Gastroesophageal sphincter (tissue), 4 donors: ENCODE measurements at regions not wholly inside any gene's neighbourhood (a gene's known extent, or its start where the extent isn't known, plus 50 kb on each side); places are given as distances from the start of the nearest gene placed in this dataset.

Experiments used
- ATAC-seq: fragments of 150-250 bp; one replicate; pipeline ENCODE4 v1.9.1; 2016; ENCODE audit warnings: mild to moderate bottlenecking, moderate library complexity
- H3K27ac ChIP-seq, 4 donors: fragments of 200-600 bp; sonication (generic) in 3 of 4; 1 replicate in 3 of 4; 2 replicates in 1 of 4; pipeline ENCODE4 v1.5.1; 2016 to 2019
- H3K27me3 ChIP-seq: fragments of 200-600 bp; sonication (generic); one replicate; pipeline ENCODE4 v1.5.1; 2019
- H3K36me3 ChIP-seq, 2 donors: fragments of 200-600 bp; sonication (generic); one replicate each; pipeline ENCODE4 v1.5.1; 2019; ENCODE audit warnings: control low read depth in 1 of 2
- H3K4me1 ChIP-seq, 3 donors: fragments of 200-600 bp; sonication (generic); 1 replicate in 2 of 3; 2 replicates in 1 of 3; pipeline ENCODE4 v1.5.1; 2016 to 2019; ENCODE audit warnings: control low read depth in 2 of 3
- H3K4me3 ChIP-seq, 2 donors: fragments of 200-600 bp; sonication (generic); one replicate each; pipeline ENCODE4 v1.5.1; 2019; ENCODE audit warnings: mild to moderate bottlenecking in 1 of 2, moderate library complexity in 1 of 2
- H3K9me3 ChIP-seq, 3 donors: fragments of 200-600 bp; sonication (generic); one replicate each; pipeline ENCODE4 v1.5.1; 2017 to 2019; ENCODE audit warnings: control low read depth in 2 of 3
- CTCF ChIP-seq, 4 experiments: fragments of 200-600 bp in 2 of 4; fragments of 450-650 bp in 2 of 4; sonication (generic) in 1 of 4; IDR thresholded peaks; one replicate each; pipeline ENCODE4 v1.5.1; 2017 to 2019; ENCODE audit warnings: antibody characterized with exemption in 4 of 4, mild to moderate bottlenecking in 2 of 4, moderate library complexity in 2 of 4
- EP300 ChIP-seq: sonication (generic); formaldehyde crosslinking; IDR thresholded peaks from one replicate; pipeline ENCODE4 v1.6.1; 2017; ENCODE audit warnings: antibody characterized with exemption, mild to moderate bottlenecking
- POLR2A ChIP-seq, 2 donors: fragments of 450-650 bp; IDR thresholded peaks; one replicate each; pipeline ENCODE4 v1.6.1; 2017; ENCODE audit warnings: antibody characterized with exemption in 2 of 2, mild to moderate bottlenecking in 2 of 2, moderate library complexity in 1 of 2
- POLR2AphosphoS5 ChIP-seq: sonication (generic); formaldehyde crosslinking; IDR thresholded peaks from one replicate; pipeline ENCODE4 v1.6.1; 2017; ENCODE audit warnings: antibody characterized with exemption
- WGBS, 2 donors: methylation state at CpG; one replicate each; pipeline ENCODE4 v1.1.5; 2018; ENCODE audit warnings: low coverage in 1 of 2; 5-methylcytosine and 5-hydroxymethylcytosine counted together

DNA sequence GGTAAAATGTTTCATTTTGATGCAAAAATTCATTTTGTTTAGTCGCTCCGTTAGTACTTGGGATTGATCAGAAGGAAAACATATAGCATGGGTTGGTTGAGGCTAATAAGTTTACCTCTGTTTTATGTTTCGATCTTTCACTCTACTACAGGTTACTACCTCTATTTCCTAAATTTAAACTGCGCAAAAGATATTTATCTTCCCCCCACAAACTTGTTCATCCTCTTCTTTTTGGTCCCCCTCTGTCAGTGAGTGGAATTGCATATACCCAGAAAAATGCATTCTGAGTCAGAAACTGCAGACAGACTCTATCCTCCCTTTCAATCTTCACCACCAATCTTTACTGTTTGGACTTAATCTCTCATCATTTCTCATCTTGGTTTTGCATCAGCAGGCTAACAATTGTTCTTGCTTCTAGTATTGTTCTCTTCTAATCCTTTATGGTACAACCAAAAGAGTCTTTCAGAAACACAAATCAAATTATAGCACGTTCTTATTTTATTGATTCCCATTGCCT lies 316.0 kb upstream of the ADGRL4 start:
- TF ChIP-seq POLR2A (IDR thresholded peaks at IDR 0.05) (no peak), EP300 (no peak), CTCF (IDR thresholded peaks at IDR 0.05) (no peak), POLR2AphosphoS5 (no peak)
- Histone ChIP-seq H3K4me1 (no peaks in the 10 kb centered on the region), H3K27ac (no peak overlapping the region), H3K9me3 (no peaks in the 10 kb centered on the region), H3K36me3 (no peaks in the 10 kb centered on the region), H3K4me3 (no peak overlapping the region), H3K27me3 (no peaks in the 10 kb centered on the region)
- no peak for ATAC-seq
- 91 to 97% methylated on average over 3 to 5 of the region's 5 CpGs for WGBS, 2 donors

DNA sequence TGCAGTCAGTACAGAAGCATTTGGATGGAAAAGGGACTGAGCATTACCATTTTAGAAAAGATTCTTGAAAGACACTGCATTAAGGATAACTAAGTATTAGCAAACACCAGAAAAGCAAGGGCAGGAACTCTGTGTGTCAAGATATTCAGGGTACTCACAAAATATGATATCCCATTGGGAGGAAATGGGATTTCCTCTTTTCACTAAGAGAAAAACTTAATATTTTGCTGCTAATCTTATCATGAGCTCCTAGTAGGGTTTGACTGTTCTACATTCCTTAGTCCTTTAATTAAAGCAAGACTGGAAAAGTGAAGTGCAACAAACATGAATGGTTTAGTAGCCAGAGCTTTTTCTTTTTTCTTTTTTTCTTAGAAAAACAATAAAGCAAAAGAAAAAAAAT lies 305.9 kb upstream of the ADGRL4 start:
- no peaks in the 10 kb centered on the region for H3K36me3 ChIP-seq
- TF ChIP-seq POLR2A (IDR thresholded peaks at IDR 0.05) (no peak), POLR2AphosphoS5 (no peak), CTCF (IDR thresholded peaks at IDR 0.05) (no peak), EP300 (no peak)
- H3K9me3 ChIP-seq, result no peaks in the 10 kb centered on the region
- no peak overlapping the region for H3K27ac ChIP-seq
- H3K27me3 ChIP-seq, result no peaks in the 10 kb centered on the region
- H3K4me3 ChIP-seq, result no peak overlapping the region
- H3K4me1 ChIP-seq, result no peaks in the 10 kb centered on the region
- ATAC-seq, result no peak

GRCh38 chr1:79310609-79311008 lies 304.1 kb upstream of the ADGRL4 start:
- Histone ChIP-seq H3K27ac (no peak overlapping the region), H3K4me3 (no peak overlapping the region), H3K27me3 (no peaks in the 10 kb centered on the region), H3K4me1 (no peaks in the 10 kb centered on the region), H3K36me3 (no peaks in the 10 kb centered on the region), H3K9me3 (no peaks in the 10 kb centered on the region)
- TF ChIP-seq POLR2AphosphoS5 (no peak), EP300 (no peak), POLR2A (IDR thresholded peaks at IDR 0.05) (no peak), CTCF (IDR thresholded peaks at IDR 0.05) (no peak)
- 62 to 75% methylated on average over 3 of the region's 3 CpGs for WGBS, 2 donors
- no peak for ATAC-seq

- no peak overlapping the region for H3K27ac ChIP-seq
- no peak for ATAC-seq
- no peaks in the 10 kb centered on the region for H3K9me3 ChIP-seq
- 90 to 93% methylated on average over 3 of the region's 3 CpGs for WGBS, 2 donors
- H3K27me3 ChIP-seq, result no peaks in the 10 kb centered on the region
- TF ChIP-seq EP300 (no peak), POLR2A (IDR thresholded peaks at IDR 0.05) (no peak), CTCF (IDR thresholded peaks at IDR 0.05) (no peak), POLR2AphosphoS5 (no peak)
- H3K4me1 ChIP-seq, result no peaks in the 10 kb centered on the region
- no peaks in the 10 kb centered on the region for H3K36me3 ChIP-seq
- H3K4me3 ChIP-seq, result no peak overlapping the region
These were observed 297.6 kb upstream of the ADGRL4 start for GRCh38 chr1:79304131-79304530.

- Histone ChIP-seq H3K36me3 (no peaks in the 10 kb centered on the region), H3K4me1 (no peaks in the 10 kb centered on the region), H3K27me3 (no peaks in the 10 kb centered on the region), H3K9me3 (no peaks in the 10 kb centered on the region), H3K27ac (no peak overlapping the region), H3K4me3 (no peak overlapping the region)
- 67 to 90% methylated on average over 1 to 2 of the region's 2 CpGs for WGBS, 2 donors
- TF ChIP-seq CTCF (IDR thresholded peaks at IDR 0.05), result no peak
- no peak for TF ChIP-seq EP300
- TF ChIP-seq POLR2AphosphoS5, result no peak
- no peak for TF ChIP-seq POLR2A (IDR thresholded peaks at IDR 0.05)
- no peak for ATAC-seq
These were observed 296.5 kb upstream of the ADGRL4 start for GRCh38 chr1:79303040-79303439.
